Lower lobe of right lung (tissue), 2 donors: ENCODE measurements at regions not wholly inside any gene's neighbourhood (a gene's known extent, or its start where the extent isn't known, plus 50 kb on each side); places are given as distances from the start of the nearest gene placed in this dataset.
A peak's percentile ranks its signal among the peaks of the same experiment; 100 is the strongest.

Source experiments
- ATAC-seq, 2 donors: fragments of 200-7000 bp; cut with Tn5 transposase; one replicate each; pipeline ENCODE4 v1.9.1; 2020 to 2022; ENCODE audit warnings: mild to moderate bottlenecking in 2 of 2, moderate library complexity in 2 of 2
- DNase-seq: peaks from one replicate; pipeline ENCODE4 v3.0.0-alpha.2; 2020
- H3K27ac ChIP-seq: fragments of 200-600 bp; one replicate; pipeline ENCODE4 v1.8.0; 2022
- H3K27me3 ChIP-seq: fragments of 200-600 bp; one replicate; pipeline ENCODE4 v1.8.0; 2022; ENCODE audit warnings: low read depth
- H3K36me3 ChIP-seq: fragments of 200-600 bp; one replicate; pipeline ENCODE4 v1.8.0; 2022; ENCODE audit warnings: mild to moderate bottlenecking
- H3K4me1 ChIP-seq: fragments of 200-600 bp; one replicate; pipeline ENCODE4 v1.8.0; 2022
- H3K4me3 ChIP-seq: fragments of 200-600 bp; one replicate; pipeline ENCODE4 v1.8.0; 2022; ENCODE audit warnings: mild to moderate bottlenecking
- H3K9me3 ChIP-seq: fragments of 200-600 bp; one replicate; pipeline ENCODE4 v1.8.0; 2022
- intact Hi-C: fragments of 100-400 bp; cut with DNase I; formaldehyde crosslinking; loops from one replicate; pipeline ENCODE4 v1.11.0; 2022
- TF ChIP-seq, protein P1 (sequence below): fragments of 200-600 bp; IDR thresholded peaks from one replicate; pipeline ENCODE4 v1.8.0; 2022; ENCODE audit warnings: antibody characterized with exemption, mild to moderate bottlenecking
- donor health status: DM: no; HTN: yes; CAD: no; lungs with severe emphysema.

- intact Hi-C loops = no loop called here
- DNase-seq (no peak), ATAC-seq (no peak)
- Histone ChIP-seq H3K9me3 (no peaks in the 10 kb centered on the region), H3K36me3 (no peaks in the 10 kb centered on the region), H3K4me3 (no peak overlapping the region), H3K27me3 (no peaks in the 10 kb centered on the region), H3K27ac (no peak overlapping the region), H3K4me1 (no peaks in the 10 kb centered on the region)
- TF ChIP-seq, protein P1, sequence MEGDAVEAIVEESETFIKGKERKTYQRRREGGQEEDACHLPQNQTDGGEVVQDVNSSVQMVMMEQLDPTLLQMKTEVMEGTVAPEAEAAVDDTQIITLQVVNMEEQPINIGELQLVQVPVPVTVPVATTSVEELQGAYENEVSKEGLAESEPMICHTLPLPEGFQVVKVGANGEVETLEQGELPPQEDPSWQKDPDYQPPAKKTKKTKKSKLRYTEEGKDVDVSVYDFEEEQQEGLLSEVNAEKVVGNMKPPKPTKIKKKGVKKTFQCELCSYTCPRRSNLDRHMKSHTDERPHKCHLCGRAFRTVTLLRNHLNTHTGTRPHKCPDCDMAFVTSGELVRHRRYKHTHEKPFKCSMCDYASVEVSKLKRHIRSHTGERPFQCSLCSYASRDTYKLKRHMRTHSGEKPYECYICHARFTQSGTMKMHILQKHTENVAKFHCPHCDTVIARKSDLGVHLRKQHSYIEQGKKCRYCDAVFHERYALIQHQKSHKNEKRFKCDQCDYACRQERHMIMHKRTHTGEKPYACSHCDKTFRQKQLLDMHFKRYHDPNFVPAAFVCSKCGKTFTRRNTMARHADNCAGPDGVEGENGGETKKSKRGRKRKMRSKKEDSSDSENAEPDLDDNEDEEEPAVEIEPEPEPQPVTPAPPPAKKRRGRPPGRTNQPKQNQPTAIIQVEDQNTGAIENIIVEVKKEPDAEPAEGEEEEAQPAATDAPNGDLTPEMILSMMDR = no peak
These were observed 360.5 kb downstream of the KIF16B start for GRCh38 chr20:16212790-16213189.

DNA sequence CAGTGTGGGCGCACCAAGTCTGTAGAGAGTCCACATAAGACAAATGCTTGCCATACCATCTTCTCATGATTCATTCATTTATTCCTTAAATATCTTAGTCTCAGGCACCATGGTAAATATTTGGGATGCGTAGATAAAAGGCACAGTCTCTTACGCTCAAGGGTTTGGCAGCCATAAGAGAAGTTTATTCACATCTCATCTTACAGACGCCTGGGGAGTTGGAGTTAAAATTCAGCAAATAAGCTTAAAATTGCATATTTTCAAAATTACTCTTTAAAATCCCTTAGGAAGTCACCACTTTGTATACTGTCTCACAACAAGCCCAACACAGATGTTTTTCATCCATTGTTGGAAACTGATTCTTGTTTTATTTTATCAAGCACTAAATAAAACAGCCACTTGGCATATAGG, 363.3 kb downstream of the KIF16B start:
- no peak for DNase-seq
- no peak overlapping the region for H3K4me3 ChIP-seq
- TF ChIP-seq, protein P1 = no peak
- intact Hi-C loops = no loop called here
- no peaks in the 10 kb centered on the region for H3K4me1 ChIP-seq
- no peak for ATAC-seq
- no peaks in the 10 kb centered on the region for H3K36me3 ChIP-seq
- H3K9me3 ChIP-seq = no peaks in the 10 kb centered on the region
- H3K27ac ChIP-seq = no peak overlapping the region
- H3K27me3 ChIP-seq = no peaks in the 10 kb centered on the region

GRCh38 chr20:16209357-16209756, 363.9 kb downstream of the KIF16B start:
- Histone ChIP-seq H3K4me3 (no peak overlapping the region), H3K36me3 (no peaks in the 10 kb centered on the region), H3K4me1 (no peaks in the 10 kb centered on the region), H3K27me3 (no peaks in the 10 kb centered on the region), H3K27ac (no peak overlapping the region), H3K9me3 (no peaks in the 10 kb centered on the region)
- ATAC-seq (no peak), DNase-seq (no peak)
- intact Hi-C loops = no loop called here
- TF ChIP-seq, protein P1 = no peak

- no peaks in the 10 kb centered on the region for H3K36me3 ChIP-seq
- no peak for DNase-seq
- H3K4me3 ChIP-seq = no peak overlapping the region
- no peak for ATAC-seq
- H3K27me3 ChIP-seq = no peaks in the 10 kb centered on the region
- H3K4me1 ChIP-seq = no peaks in the 10 kb centered on the region
- H3K27ac ChIP-seq = no peak overlapping the region
- no peaks in the 10 kb centered on the region for H3K9me3 ChIP-seq
- intact Hi-C loops = no loop called here
- TF ChIP-seq, protein P1 = no peak
These were observed 364.8 kb downstream of the KIF16B start for GRCh38 chr20:16208443-16208842.

- Histone ChIP-seq H3K27me3 (no peaks in the 10 kb centered on the region), H3K36me3 (no peaks in the 10 kb centered on the region), H3K4me3 (no peak overlapping the region), H3K27ac (no peak overlapping the region), H3K4me1 (no peaks in the 10 kb centered on the region), H3K9me3 (no peaks in the 10 kb centered on the region)
- DNase-seq (peak; percentile 49), ATAC-seq (peak; percentile 91 to 92)
- TF ChIP-seq, protein P1 = no peak
- intact Hi-C loops = no loop called here
These were observed 366.4 kb downstream of the KIF16B start for GRCh38 chr20:16206817-16207216.

GRCh38 chr20:16205507-16205906, 367.7 kb downstream of the KIF16B start:
- no peak for DNase-seq
- Histone ChIP-seq H3K27ac (no peak overlapping the region), H3K4me1 (no peaks in the 10 kb centered on the region), H3K36me3 (no peaks in the 10 kb centered on the region), H3K9me3 (no peaks in the 10 kb centered on the region), H3K27me3 (no peaks in the 10 kb centered on the region), H3K4me3 (no peak overlapping the region)
- ATAC-seq = no peak
- intact Hi-C loops = no loop called here
- TF ChIP-seq, protein P1 = no peak
